GM23338 (cell line): ENCODE measurements at regions not wholly inside any gene's neighbourhood (a gene's known extent, or its start where the extent isn't known, plus 50 kb on each side); places are given as distances from the start of the nearest gene placed in this dataset.

Experiments used
- ATAC-seq: fragments of 200-7000 bp; cut with Tn5 transposase; 3 replicates; pipeline ENCODE4 v1.9.1; 2020
- DNase-seq: peaks from one replicate; pipeline ENCODE4 v3.0.0-alpha.2; 2015; ENCODE audit warnings: low spot score
- H2AFZ ChIP-seq: fragments of 200-600 bp; sonication (generic); 2 replicates; pipeline ENCODE4 v1.8.0; 2016; ENCODE audit warnings: antibody characterized with exemption, mild to moderate bottlenecking, moderate library complexity
- H3F3A ChIP-seq: fragments of 200-600 bp; sonication (generic); replicated peaks from 2 replicates; pipeline ENCODE4 v1.8.0; 2017; ENCODE audit warnings: antibody characterized with exemption, mixed run types, low read depth
- H3K27ac ChIP-seq: fragments of 200-600 bp; sonication (generic); 2 replicates; pipeline ENCODE4 v1.6.1; 2016; ENCODE audit warnings: low read depth
- H3K27me3 ChIP-seq: fragments of 200-600 bp; sonication (generic); 2 replicates; pipeline ENCODE4 v1.8.0; 2016; ENCODE audit warnings: mild to moderate bottlenecking, mixed run types, moderate library complexity; ENCODE audit not compliant: insufficient read depth
- H3K36me3 ChIP-seq: fragments of 200-600 bp; sonication (generic); 2 replicates; pipeline ENCODE4 v1.8.0; 2016; ENCODE audit warnings: mild to moderate bottlenecking; ENCODE audit not compliant: insufficient read depth
- H3K4me1 ChIP-seq: fragments of 200-600 bp; sonication (generic); 2 replicates; pipeline ENCODE4 v1.8.0; 2016; ENCODE audit warnings: mild to moderate bottlenecking, moderate library complexity; ENCODE audit not compliant: insufficient read depth
- H3K4me2 ChIP-seq: fragments of 200-600 bp; sonication (generic); 2 replicates; pipeline ENCODE4 v1.7.1; 2017; ENCODE audit warnings: mixed run types
- H3K4me3 ChIP-seq: fragments of 200-600 bp; sonication (generic); 2 replicates; pipeline ENCODE4 v1.6.1; 2016; ENCODE audit warnings: mixed run types
- H3K79me2 ChIP-seq: fragments of 200-600 bp; sonication (generic); replicated peaks from 2 replicates; pipeline ENCODE4 v1.8.0; 2017; ENCODE audit warnings: mild to moderate bottlenecking; ENCODE audit not compliant: insufficient read depth
- H3K9me2 ChIP-seq: fragments of 200-600 bp; sonication (generic); 2 replicates; pipeline ENCODE4 v1.8.0; 2017; ENCODE audit not compliant: insufficient read depth
- H4K20me1 ChIP-seq: fragments of 200-600 bp; sonication (generic); replicated peaks from 2 replicates; pipeline ENCODE4 v1.8.0; 2017; ENCODE audit warnings: mild to moderate bottlenecking; ENCODE audit not compliant: insufficient read depth
- H3K27ac Mint-ChIP-seq: 2 replicates; pipeline ENCODE4 v1.8.0; 2020; ENCODE audit warnings: inconsistent platforms, mild to moderate bottlenecking, moderate library complexity, mixed read lengths
- H3K27me3 Mint-ChIP-seq: 3 replicates; pipeline ENCODE4 v1.8.0; 2022; ENCODE audit warnings: low read depth, mild to moderate bottlenecking, moderate library complexity, mixed read lengths, inconsistent platforms; ENCODE audit not compliant: insufficient read depth, poor library complexity
- H3K36me3 Mint-ChIP-seq: 3 replicates; pipeline ENCODE4 v1.8.0; 2021; ENCODE audit warnings: low read depth, mild to moderate bottlenecking, inconsistent platforms, moderate library complexity, mixed read lengths
- H3K4me1 Mint-ChIP-seq: 3 replicates; pipeline ENCODE4 v1.8.0; 2020; ENCODE audit warnings: mild to moderate bottlenecking, inconsistent platforms, mixed read lengths
- H3K4me3 Mint-ChIP-seq: 3 replicates; pipeline ENCODE4 v1.8.0; 2021; ENCODE audit warnings: moderate library complexity, mild to moderate bottlenecking, inconsistent platforms, mixed read lengths
- H3K9me3 Mint-ChIP-seq: 3 replicates; pipeline ENCODE4 v1.8.0; 2020; ENCODE audit warnings: moderate library complexity, mild to moderate bottlenecking, inconsistent platforms, mixed read lengths
- JUNB ChIP-seq: IDR thresholded peaks from one replicate; pipeline ENCODE4 v1.6.1; 2016; ENCODE audit warnings: antibody characterized with exemption; ENCODE audit not compliant: unreplicated experiment
- POLR2AphosphoS5 ChIP-seq: IDR thresholded peaks from 2 replicates; pipeline ENCODE4 v1.6.1; 2016; ENCODE audit warnings: antibody characterized with exemption, low read depth
- ZNF114 ChIP-seq: fragments of 250-450 bp; sonication (Bioruptor Pico); IDR thresholded peaks from 2 replicates; pipeline ENCODE4 v1.5.0; 2020; ENCODE audit warnings: mild to moderate bottlenecking, moderate library complexity
- ZNF331 ChIP-seq: fragments of 250-450 bp; sonication (Bioruptor Pico); IDR thresholded peaks from 2 replicates; pipeline ENCODE4 v1.5.0; 2020; ENCODE audit warnings: low read depth, mild to moderate bottlenecking, moderate library complexity
- TF ChIP-seq, protein P1 (sequence below): IDR thresholded peaks from 2 replicates; pipeline ENCODE4 v1.6.1; 2016; ENCODE audit warnings: antibody characterized with exemption
- TF ChIP-seq, protein P2 (sequence below): fragments of 250-450 bp; sonication (Bioruptor Pico); IDR thresholded peaks from 2 replicates; pipeline ENCODE4 v1.5.0; 2020; ENCODE audit warnings: mild to moderate bottlenecking, moderate library complexity
- TF ChIP-seq, protein P3 (sequence below), 2 experiments: fragments of 200-600 bp in 1 of 2; sonication (generic) in 1 of 2; conservative IDR thresholded peaks; 2 replicates each; pipeline versions ENCODE4 v1.5.1 to v1.6.1; 2016 to 2017; ENCODE audit warnings: antibody characterized with exemption in 2 of 2, low read depth in 2 of 2, mild to moderate bottlenecking in 2 of 2, moderate library complexity in 1 of 2

DNA sequence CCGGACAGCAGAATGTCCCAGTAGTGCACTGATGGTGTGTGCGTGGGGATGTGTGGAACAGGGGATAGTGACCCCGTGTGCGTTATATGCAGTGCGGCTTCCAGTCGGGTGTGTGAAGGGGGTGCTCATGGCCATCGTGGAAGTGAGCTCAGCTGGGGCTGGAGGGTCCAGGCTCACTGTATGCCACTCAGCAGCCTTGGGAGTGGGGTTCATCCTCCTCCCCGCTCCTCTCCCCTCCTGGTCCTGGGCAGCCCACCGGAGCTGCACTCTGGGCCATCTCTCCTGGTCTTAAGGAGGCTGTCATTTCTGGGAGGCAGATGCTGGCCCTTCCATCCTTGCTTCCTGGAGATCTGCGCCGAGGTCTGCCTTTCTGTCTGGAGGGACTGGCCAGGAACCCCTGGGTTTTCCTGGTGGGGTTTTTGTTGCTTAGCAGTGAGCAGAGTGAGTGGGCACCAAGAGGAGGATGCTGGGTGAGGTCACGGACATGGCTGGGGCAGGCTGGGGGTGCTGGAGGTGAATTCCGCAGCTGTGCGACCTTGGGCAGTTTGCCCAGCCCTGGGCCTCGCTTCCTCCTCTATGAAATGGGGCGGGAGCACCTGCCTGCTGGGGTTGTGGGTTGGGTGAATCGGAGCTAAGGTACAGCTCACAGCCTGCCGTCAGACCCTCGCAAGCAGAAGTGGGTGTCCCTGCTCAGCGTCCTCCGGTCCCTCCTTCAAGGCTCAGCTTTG, 164.1 kb downstream of the SEC14L1 start:
- Mint-ChIP-seq H3K9me3 (no peaks in the 10 kb centered on the region), H3K36me3 (peaks cover 2% of the 10 kb centered on the region; the same call in 1 of the 3 replicates), H3K4me3 (no peak overlapping the region), H3K27me3 (peaks cover 6% of the 10 kb centered on the region), H3K4me1 (peaks cover 10% of the 10 kb centered on the region; the same call in 2 of the 3 replicates), H3K27ac (no peak overlapping the region)
- H3F3A ChIP-seq = no peaks in the 10 kb centered on the region
- H3K4me1 ChIP-seq = no peaks in the 10 kb centered on the region
- H3K4me2 ChIP-seq = no peak overlapping the region
- DNase-seq (no peak), ATAC-seq (no peak)
- no peak overlapping the region for H2AFZ ChIP-seq
- no peaks in the 10 kb centered on the region for H3K9me2 ChIP-seq
- no peaks in the 10 kb centered on the region for H3K27me3 ChIP-seq
- H3K79me2 ChIP-seq = no peaks in the 10 kb centered on the region
- H3K4me3 ChIP-seq = no peak overlapping the region
- no peaks in the 10 kb centered on the region for H3K36me3 ChIP-seq
- no peak overlapping the region for H3K27ac ChIP-seq
- peaks cover 5% of the 10 kb centered on the region; the same call in 1 of the 2 replicates for H4K20me1 ChIP-seq
- TF ChIP-seq ZNF114 (no peak), JUNB (no peak), ZNF331 (CRISPR knock-in tag) (no peak), POLR2AphosphoS5 (no peak)
- TF ChIP-seq, protein P1, sequence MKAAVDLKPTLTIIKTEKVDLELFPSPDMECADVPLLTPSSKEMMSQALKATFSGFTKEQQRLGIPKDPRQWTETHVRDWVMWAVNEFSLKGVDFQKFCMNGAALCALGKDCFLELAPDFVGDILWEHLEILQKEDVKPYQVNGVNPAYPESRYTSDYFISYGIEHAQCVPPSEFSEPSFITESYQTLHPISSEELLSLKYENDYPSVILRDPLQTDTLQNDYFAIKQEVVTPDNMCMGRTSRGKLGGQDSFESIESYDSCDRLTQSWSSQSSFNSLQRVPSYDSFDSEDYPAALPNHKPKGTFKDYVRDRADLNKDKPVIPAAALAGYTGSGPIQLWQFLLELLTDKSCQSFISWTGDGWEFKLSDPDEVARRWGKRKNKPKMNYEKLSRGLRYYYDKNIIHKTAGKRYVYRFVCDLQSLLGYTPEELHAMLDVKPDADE = no peak
- TF ChIP-seq, protein P2, sequence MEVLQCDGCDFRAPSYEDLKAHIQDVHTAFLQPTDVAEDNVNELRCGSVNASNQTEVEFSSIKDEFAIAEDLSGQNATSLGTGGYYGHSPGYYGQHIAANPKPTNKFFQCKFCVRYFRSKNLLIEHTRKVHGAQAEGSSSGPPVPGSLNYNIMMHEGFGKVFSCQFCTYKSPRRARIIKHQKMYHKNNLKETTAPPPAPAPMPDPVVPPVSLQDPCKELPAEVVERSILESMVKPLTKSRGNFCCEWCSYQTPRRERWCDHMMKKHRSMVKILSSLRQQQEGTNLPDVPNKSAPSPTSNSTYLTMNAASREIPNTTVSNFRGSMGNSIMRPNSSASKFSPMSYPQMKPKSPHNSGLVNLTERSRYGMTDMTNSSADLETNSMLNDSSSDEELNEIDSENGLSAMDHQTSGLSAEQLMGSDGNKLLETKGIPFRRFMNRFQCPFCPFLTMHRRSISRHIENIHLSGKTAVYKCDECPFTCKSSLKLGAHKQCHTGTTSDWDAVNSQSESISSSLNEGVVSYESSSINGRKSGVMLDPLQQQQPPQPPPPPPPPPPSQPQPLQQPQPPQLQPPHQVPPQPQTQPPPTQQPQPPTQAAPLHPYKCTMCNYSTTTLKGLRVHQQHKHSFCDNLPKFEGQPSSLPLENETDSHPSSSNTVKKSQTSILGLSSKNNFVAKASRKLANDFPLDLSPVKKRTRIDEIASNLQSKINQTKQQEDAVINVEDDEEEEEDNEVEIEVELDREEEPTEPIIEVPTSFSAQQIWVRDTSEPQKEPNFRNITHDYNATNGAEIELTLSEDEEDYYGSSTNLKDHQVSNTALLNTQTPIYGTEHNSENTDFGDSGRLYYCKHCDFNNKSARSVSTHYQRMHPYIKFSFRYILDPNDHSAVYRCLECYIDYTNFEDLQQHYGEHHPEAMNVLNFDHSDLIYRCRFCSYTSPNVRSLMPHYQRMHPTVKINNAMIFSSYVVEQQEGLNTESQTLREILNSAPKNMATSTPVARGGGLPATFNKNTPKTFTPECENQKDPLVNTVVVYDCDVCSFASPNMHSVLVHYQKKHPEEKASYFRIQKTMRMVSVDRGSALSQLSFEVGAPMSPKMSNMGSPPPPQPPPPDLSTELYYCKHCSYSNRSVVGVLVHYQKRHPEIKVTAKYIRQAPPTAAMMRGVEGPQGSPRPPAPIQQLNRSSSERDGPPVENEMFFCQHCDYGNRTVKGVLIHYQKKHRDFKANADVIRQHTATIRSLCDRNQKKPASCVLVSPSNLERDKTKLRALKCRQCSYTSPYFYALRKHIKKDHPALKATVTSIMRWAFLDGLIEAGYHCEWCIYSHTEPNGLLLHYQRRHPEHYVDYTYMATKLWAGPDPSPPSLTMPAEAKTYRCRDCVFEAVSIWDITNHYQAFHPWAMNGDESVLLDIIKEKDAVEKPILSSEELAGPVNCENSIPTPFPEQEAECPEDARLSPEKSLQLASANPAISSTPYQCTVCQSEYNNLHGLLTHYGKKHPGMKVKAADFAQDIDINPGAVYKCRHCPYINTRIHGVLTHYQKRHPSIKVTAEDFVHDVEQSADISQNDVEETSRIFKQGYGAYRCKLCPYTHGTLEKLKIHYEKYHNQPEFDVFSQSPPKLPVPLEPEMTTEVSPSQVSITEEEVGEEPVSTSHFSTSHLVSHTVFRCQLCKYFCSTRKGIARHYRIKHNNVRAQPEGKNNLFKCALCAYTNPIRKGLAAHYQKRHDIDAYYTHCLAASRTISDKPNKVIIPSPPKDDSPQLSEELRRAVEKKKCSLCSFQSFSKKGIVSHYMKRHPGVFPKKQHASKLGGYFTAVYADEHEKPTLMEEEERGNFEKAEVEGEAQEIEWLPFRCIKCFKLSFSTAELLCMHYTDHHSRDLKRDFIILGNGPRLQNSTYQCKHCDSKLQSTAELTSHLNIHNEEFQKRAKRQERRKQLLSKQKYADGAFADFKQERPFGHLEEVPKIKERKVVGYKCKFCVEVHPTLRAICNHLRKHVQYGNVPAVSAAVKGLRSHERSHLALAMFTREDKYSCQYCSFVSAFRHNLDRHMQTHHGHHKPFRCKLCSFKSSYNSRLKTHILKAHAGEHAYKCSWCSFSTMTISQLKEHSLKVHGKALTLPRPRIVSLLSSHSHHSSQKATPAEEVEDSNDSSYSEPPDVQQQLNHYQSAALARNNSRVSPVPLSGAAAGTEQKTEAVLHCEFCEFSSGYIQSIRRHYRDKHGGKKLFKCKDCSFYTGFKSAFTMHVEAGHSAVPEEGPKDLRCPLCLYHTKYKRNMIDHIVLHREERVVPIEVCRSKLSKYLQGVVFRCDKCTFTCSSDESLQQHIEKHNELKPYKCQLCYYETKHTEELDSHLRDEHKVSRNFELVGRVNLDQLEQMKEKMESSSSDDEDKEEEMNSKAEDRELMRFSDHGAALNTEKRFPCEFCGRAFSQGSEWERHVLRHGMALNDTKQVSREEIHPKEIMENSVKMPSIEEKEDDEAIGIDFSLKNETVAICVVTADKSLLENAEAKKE (CRISPR knock-in tag) = no peak
- TF ChIP-seq, protein P3, sequence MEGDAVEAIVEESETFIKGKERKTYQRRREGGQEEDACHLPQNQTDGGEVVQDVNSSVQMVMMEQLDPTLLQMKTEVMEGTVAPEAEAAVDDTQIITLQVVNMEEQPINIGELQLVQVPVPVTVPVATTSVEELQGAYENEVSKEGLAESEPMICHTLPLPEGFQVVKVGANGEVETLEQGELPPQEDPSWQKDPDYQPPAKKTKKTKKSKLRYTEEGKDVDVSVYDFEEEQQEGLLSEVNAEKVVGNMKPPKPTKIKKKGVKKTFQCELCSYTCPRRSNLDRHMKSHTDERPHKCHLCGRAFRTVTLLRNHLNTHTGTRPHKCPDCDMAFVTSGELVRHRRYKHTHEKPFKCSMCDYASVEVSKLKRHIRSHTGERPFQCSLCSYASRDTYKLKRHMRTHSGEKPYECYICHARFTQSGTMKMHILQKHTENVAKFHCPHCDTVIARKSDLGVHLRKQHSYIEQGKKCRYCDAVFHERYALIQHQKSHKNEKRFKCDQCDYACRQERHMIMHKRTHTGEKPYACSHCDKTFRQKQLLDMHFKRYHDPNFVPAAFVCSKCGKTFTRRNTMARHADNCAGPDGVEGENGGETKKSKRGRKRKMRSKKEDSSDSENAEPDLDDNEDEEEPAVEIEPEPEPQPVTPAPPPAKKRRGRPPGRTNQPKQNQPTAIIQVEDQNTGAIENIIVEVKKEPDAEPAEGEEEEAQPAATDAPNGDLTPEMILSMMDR (conservative IDR thresholded peaks at IDR 0.05; ENCODE audit: low read depth in 2 of 2) = no peak
